Muscle of leg (tissue), 3 donors: ENCODE measurements at regions not wholly inside any gene's neighbourhood (a gene's known extent, or its start where the extent isn't known, plus 50 kb on each side); places are given as distances from the start of the nearest gene placed in this dataset.

Source experiments
- DNase-seq: peaks from one replicate; pipeline ENCODE4 v3.0.0; 2013
- H3K27ac ChIP-seq: one replicate; pipeline ENCODE4 v1.5.1; 2013; ENCODE audit warnings: mild to moderate bottlenecking, low read length, control low read depth
- H3K27me3 ChIP-seq: one replicate; pipeline ENCODE4 v1.6.1; 2013; ENCODE audit warnings: low read length; ENCODE audit not compliant: control insufficient read depth, insufficient read depth
- H3K36me3 ChIP-seq: one replicate; pipeline ENCODE4 v1.6.1; 2013; ENCODE audit warnings: low read length; ENCODE audit not compliant: control insufficient read depth, insufficient read depth
- H3K4me1 ChIP-seq: one replicate; pipeline ENCODE4 v1.6.1; 2013; ENCODE audit warnings: low read length; ENCODE audit not compliant: control insufficient read depth, insufficient read depth
- H3K4me3 ChIP-seq: one replicate; pipeline ENCODE4 v1.5.1; 2013; ENCODE audit warnings: low read length, control low read depth
- H3K9me3 ChIP-seq: replicated peaks from 2 replicates; pipeline ENCODE4 v1.6.1; 2013; ENCODE audit warnings: low read depth, low read length; ENCODE audit not compliant: control insufficient read depth
- WGBS: methylation state at CpG from one replicate; pipeline ENCODE4 v1.1.5; 2013; ENCODE audit warnings: missing lambda C conversion rate; ENCODE audit not compliant: insufficient coverage; 5-methylcytosine and 5-hydroxymethylcytosine counted together

- no peaks in the 10 kb centered on the region for H3K27me3 ChIP-seq
- H3K27ac ChIP-seq = no peak overlapping the region
- DNase-seq = no peak
- WGBS = no CpG with 5 or more reads among the region's 2 CpGs
- no peaks in the 10 kb centered on the region for H3K4me1 ChIP-seq
- H3K4me3 ChIP-seq = no peak overlapping the region
- no peaks in the 10 kb centered on the region for H3K9me3 ChIP-seq
- no peaks in the 10 kb centered on the region for H3K36me3 ChIP-seq
Measured at GRCh38 chr18:2009942-2010697, 561.2 kb downstream of the METTL4 start.

DNA sequence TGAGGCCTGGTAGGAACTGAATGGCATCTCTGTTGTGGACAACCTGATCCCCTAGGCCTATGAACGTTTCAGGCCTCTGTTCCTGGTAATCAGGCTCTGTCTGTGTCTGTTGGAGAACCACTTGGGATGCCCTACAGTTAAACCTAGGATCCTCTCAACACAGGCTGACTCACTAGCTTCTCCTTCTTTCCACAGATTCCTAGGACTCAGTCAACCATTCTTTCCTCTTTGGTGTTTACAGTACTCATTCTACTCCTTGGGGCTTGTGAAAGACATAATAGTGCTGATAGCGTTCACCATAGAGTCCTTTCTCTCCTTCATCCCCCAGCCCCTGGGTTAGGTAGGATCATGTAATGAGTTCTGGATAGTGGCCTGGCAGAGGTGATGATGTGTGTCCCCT, 544.3 kb downstream of the METTL4 start:
- Histone ChIP-seq H3K4me3 (no peak overlapping the region), H3K9me3 (no peaks in the 10 kb centered on the region), H3K27me3 (no peaks in the 10 kb centered on the region), H3K27ac (no peak overlapping the region), H3K4me1 (no peaks in the 10 kb centered on the region), H3K36me3 (no peaks in the 10 kb centered on the region)
- 80% methylated on average over 1 of the region's 2 CpGs for WGBS
- DNase-seq = no peak

GRCh38 chr18:2027756-2028155, 543.5 kb downstream of the METTL4 start:
- Histone ChIP-seq H3K9me3 (no peaks in the 10 kb centered on the region), H3K4me1 (no peaks in the 10 kb centered on the region), H3K4me3 (no peak overlapping the region), H3K27ac (no peak overlapping the region), H3K36me3 (no peaks in the 10 kb centered on the region), H3K27me3 (no peaks in the 10 kb centered on the region)
- DNase-seq = no peak

- WGBS = 57% methylated on average over 1 of the region's 3 CpGs
- Histone ChIP-seq H3K9me3 (no peaks in the 10 kb centered on the region), H3K27ac (no peak overlapping the region), H3K4me3 (no peak overlapping the region), H3K4me1 (no peaks in the 10 kb centered on the region), H3K36me3 (no peaks in the 10 kb centered on the region), H3K27me3 (no peaks in the 10 kb centered on the region)
- no peak for DNase-seq
Measured at GRCh38 chr18:2028986-2029385, 542.3 kb downstream of the METTL4 start.

- Histone ChIP-seq H3K4me3 (no peak overlapping the region), H3K4me1 (no peaks in the 10 kb centered on the region)
Measured at GRCh38 chr18:2030647-2031046, 540.7 kb downstream of the METTL4 start.

DNA sequence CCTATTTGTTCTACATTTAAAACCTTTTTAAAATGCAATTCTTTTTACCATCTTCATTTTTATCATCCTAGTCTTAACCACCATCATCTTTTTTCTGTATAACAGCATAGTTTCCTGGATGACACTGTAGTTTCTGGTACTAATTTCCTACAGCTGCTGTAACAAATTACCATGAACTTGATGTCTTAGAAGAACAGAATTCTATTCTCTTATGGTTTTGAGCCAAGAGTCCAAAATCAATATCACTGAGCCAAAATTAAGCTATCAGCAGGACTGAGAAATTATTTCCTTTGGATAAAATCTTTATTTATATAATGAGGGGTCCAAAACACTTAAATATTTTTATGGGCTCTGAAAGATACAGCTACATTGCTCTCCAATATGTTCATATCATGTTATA, 539.3 kb downstream of the METTL4 start:
- H3K27ac ChIP-seq = no peak overlapping the region
- no peak overlapping the region for H3K4me3 ChIP-seq
- peak; percentile 87 for DNase-seq
- no peaks in the 10 kb centered on the region for H3K36me3 ChIP-seq
- no peaks in the 10 kb centered on the region for H3K4me1 ChIP-seq
- H3K27me3 ChIP-seq = no peaks in the 10 kb centered on the region
- no peaks in the 10 kb centered on the region for H3K9me3 ChIP-seq

More at GRCh38 chr18:2030647-2031046, 540.7 kb downstream of the METTL4 start:
- Histone ChIP-seq H3K27ac (no peak overlapping the region), H3K9me3 (no peaks in the 10 kb centered on the region), H3K36me3 (no peaks in the 10 kb centered on the region), H3K27me3 (no peaks in the 10 kb centered on the region)
- DNase-seq = no peak

- no peak overlapping the region for H3K27ac ChIP-seq
- WGBS = 100% methylated on average over 3 of the region's 7 CpGs
- no peaks in the 10 kb centered on the region for H3K36me3 ChIP-seq
- no peaks in the 10 kb centered on the region for H3K27me3 ChIP-seq
- H3K4me3 ChIP-seq = no peak overlapping the region
- H3K9me3 ChIP-seq = no peaks in the 10 kb centered on the region
- DNase-seq = no peak
- no peaks in the 10 kb centered on the region for H3K4me1 ChIP-seq
Measured at GRCh38 chr18:2035056-2035455, 536.2 kb downstream of the METTL4 start.

DNA sequence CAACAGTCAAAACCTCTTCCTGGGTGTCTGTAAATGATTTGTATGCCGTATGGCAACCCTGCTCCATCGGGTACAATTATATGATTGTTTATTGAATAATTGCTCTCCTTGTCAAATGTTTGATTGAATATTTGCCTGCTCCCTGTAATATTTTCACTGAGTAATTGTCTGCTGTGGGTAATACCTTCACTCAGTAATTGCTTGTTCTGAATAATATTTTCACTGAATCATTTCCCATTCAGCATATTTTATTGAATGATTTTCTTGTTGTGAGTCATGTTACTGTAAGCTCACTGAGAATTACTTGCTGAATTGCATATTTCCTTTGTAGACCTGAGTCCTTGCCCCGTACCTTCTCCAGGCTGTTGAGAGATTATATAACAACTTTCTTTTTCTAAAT, 535.2 kb downstream of the METTL4 start:
- peak; percentile 13 for DNase-seq
- Histone ChIP-seq H3K36me3 (no peaks in the 10 kb centered on the region), H3K27me3 (no peaks in the 10 kb centered on the region), H3K27ac (no peak overlapping the region), H3K4me3 (no peak overlapping the region), H3K4me1 (no peaks in the 10 kb centered on the region), H3K9me3 (no peaks in the 10 kb centered on the region)
- WGBS = no CpG with 5 or more reads among the region's 3 CpGs

GRCh38 chr18:2040279-2040678, 531.0 kb downstream of the METTL4 start:
- Histone ChIP-seq H3K27ac (no peak overlapping the region), H3K9me3 (no peaks in the 10 kb centered on the region), H3K36me3 (no peaks in the 10 kb centered on the region), H3K4me1 (no peaks in the 10 kb centered on the region), H3K27me3 (no peaks in the 10 kb centered on the region), H3K4me3 (no peak overlapping the region)
- WGBS = no CpG with 5 or more reads among the region's 3 CpGs
- no peak for DNase-seq

DNA sequence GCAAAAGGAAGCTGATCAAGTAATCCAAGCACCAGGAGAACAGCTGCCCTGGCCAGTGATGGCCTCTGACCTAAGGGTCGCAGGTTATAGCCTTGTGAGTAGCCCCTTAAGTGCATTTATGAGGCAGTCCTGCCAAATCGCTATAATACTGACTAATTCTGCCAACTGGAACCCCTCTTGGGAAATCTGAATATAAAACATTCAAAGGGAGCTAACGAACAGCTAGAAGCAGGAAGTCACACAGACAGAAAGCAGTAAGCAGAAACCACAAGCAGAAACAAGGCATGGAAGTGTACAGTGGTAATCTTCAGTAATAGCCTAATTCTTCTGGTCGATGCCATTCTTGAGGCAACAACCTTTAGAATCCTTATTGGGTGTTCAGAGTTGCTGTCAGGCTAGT, 521.3 kb downstream of the METTL4 start:
- H3K36me3 ChIP-seq = no peaks in the 10 kb centered on the region
- 17% methylated on average over 1 of the region's 4 CpGs for WGBS

DNA sequence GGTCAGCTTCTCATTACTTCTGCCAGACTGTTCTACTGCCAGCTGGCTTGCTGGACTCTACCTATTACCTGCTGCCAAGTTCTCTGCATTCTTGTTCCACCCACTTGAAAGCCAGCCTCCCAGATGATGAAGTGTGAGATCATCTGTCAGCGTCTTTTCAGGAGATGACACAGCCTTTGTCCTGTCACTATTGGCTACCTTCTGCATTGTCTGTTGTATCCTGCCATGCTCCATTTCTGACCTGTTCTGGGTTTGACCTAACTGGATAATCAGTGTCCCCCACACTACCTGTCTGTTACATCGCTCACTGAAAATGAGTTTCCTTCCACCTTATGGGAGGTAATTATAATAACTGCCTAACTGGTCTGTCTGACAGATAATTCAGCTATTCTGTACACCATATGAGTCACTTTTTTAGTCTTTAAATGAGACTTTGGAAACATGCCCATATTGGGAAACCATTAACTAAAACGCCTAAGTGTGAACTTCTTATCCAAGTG, 520.6 kb downstream of the METTL4 start:
- WGBS = 56% methylated on average over 2 of the region's 3 CpGs

More for the DNA sequence above, 521.3 kb downstream of the METTL4 start:
- peaks cover 2% of the 10 kb centered on the region for H3K4me1 ChIP-seq
- H3K27me3 ChIP-seq = no peaks in the 10 kb centered on the region
- DNase-seq = peak; percentile 52
- no peak overlapping the region for H3K27ac ChIP-seq
- H3K9me3 ChIP-seq = peaks cover 3% of the 10 kb centered on the region
- H3K4me3 ChIP-seq = no peak overlapping the region

More for the DNA sequence above, 520.6 kb downstream of the METTL4 start:
- no peaks in the 10 kb centered on the region for H3K36me3 ChIP-seq
- H3K27ac ChIP-seq = no peak overlapping the region
- peaks cover 3% of the 10 kb centered on the region for H3K9me3 ChIP-seq
- DNase-seq = no peak
- no peak overlapping the region for H3K4me3 ChIP-seq
- no peaks in the 10 kb centered on the region for H3K27me3 ChIP-seq
- H3K4me1 ChIP-seq = peaks cover 2% of the 10 kb centered on the region
